ENCODE measurements at regions not wholly inside any gene's neighbourhood (a gene's known extent, or its start where the extent isn't known, plus 50 kb on each side); places are given as distances from the start of the nearest gene placed in this dataset.

DNA sequence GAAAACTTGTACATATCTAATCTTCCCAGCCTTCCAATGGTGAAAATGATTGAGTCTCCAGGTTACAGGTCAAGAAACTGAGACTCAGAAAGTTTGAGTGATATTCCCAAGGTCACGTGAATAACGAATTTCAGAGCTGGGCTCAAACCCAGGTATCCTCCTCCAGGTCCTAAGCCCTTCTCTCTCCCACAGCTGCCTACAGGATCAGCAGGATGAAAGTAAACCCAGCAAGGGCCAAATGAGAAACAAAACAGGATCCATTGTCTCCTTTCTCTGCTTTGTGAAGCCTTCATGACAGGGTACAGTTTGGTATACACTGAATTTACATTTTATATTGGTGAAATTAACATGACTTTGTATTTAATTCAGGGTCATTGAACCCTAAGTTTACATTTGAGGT lies 208.1 kb downstream of the RBM26 start:
- TF ChIP-seq ZNF274 (IDR thresholded peaks at IDR 0.05; ENCODE audit: low read depth, low read length) = no peak
- no peak for TF ChIP-seq SUZ12 (IDR thresholded peaks at IDR 0.05; ENCODE audit: extremely low read depth, insufficient read depth, insufficient read length)
- no peak for TF ChIP-seq YY1 (IDR thresholded peaks at IDR 0.05; ENCODE audit: insufficient read depth, insufficient read length)
